ENCODE measurements at regions not wholly inside any gene's neighbourhood (a gene's known extent, or its start where the extent isn't known, plus 50 kb on each side); places are given as distances from the start of the nearest gene placed in this dataset.

- H3K27ac ChIP-seq (ENCODE audit: insufficient read length, low read depth, low read length) = no peak overlapping the region
- no peaks in the 10 kb centered on the region for H3K79me2 ChIP-seq (ENCODE audit: insufficient read depth, low read length)
- H3T11ph ChIP-seq (ENCODE audit: low read length) = no peak overlapping the region
- Mint-ChIP-seq H3K36me3 (ENCODE audit: insufficient read depth in 1 of 3, low read depth in 3 of 3) (no peaks in the 10 kb centered on the region), H3K27ac (no peak overlapping the region), H3K4me3 (no peak overlapping the region), H3K4me1 (peaks cover 5 to 10% of the 10 kb centered on the region in 2 experiments), H3K9me3 (no peaks in the 10 kb centered on the region), H3K27me3 (ENCODE audit: low read depth) (peaks cover 3% of the 10 kb centered on the region)
- no peak overlapping the region for H4K8ac ChIP-seq (replicated peaks; ENCODE audit: insufficient read length, low read depth, low read length)
- no peak overlapping the region for H2AFZ ChIP-seq (ENCODE audit: low read length)
- no peak overlapping the region for H3K4ac ChIP-seq (ENCODE audit: low read depth, low read length)
- H4K20me1 ChIP-seq (ENCODE audit: control insufficient read depth, insufficient read depth, insufficient read length) = no peaks in the 10 kb centered on the region
- no peaks in the 10 kb centered on the region for H3K27me3 ChIP-seq (ENCODE audit: insufficient read depth, low read length)
- no peak overlapping the region for H3K18ac ChIP-seq (ENCODE audit: insufficient read length, low read depth, low read length)
- no peak overlapping the region for H3K9ac ChIP-seq (ENCODE audit: extremely low read depth, insufficient read length, low read length)
- WGBS (ENCODE audit: extremely low coverage, insufficient read length, low lambda C conversion rate) = no CpG with 5 or more reads among the region's 3 CpGs
- H3K79me1 ChIP-seq (ENCODE audit: insufficient read depth, low read depth, low read length, poor library complexity, severe bottlenecking) = no peaks in the 10 kb centered on the region
- H2BK12ac ChIP-seq (ENCODE audit: insufficient read length, low read depth, low read length) = no peak overlapping the region
- TF ChIP-seq, protein P1, sequence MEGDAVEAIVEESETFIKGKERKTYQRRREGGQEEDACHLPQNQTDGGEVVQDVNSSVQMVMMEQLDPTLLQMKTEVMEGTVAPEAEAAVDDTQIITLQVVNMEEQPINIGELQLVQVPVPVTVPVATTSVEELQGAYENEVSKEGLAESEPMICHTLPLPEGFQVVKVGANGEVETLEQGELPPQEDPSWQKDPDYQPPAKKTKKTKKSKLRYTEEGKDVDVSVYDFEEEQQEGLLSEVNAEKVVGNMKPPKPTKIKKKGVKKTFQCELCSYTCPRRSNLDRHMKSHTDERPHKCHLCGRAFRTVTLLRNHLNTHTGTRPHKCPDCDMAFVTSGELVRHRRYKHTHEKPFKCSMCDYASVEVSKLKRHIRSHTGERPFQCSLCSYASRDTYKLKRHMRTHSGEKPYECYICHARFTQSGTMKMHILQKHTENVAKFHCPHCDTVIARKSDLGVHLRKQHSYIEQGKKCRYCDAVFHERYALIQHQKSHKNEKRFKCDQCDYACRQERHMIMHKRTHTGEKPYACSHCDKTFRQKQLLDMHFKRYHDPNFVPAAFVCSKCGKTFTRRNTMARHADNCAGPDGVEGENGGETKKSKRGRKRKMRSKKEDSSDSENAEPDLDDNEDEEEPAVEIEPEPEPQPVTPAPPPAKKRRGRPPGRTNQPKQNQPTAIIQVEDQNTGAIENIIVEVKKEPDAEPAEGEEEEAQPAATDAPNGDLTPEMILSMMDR (conservative IDR thresholded peaks at IDR 0.05) = no peak
- H3K4me2 ChIP-seq (ENCODE audit: insufficient read depth, insufficient read length, low read length) = no peak overlapping the region
- H4K5ac ChIP-seq (ENCODE audit: insufficient read length, low read depth, low read length) = no peak overlapping the region
- H2BK5ac ChIP-seq (ENCODE audit: insufficient read length, low read length) = no peak overlapping the region
- no peaks in the 10 kb centered on the region for H3K23me2 ChIP-seq (ENCODE audit: insufficient read length, low read depth, low read length, poor library complexity, severe bottlenecking)
- no peak overlapping the region for H3K23ac ChIP-seq (ENCODE audit: insufficient read length, low read depth, low read length)
- H2BK120ac ChIP-seq (ENCODE audit: low read depth, low read length, poor library complexity, severe bottlenecking) = no peak overlapping the region
- no peaks in the 10 kb centered on the region for H3K4me1 ChIP-seq (ENCODE audit: insufficient read depth, low read length)
- DNase-seq = no peak
- H2AK5ac ChIP-seq (ENCODE audit: insufficient read length, low read length) = no peak overlapping the region
- no peaks in the 10 kb centered on the region for H3K9me3 ChIP-seq (ENCODE audit: control insufficient read depth, low read depth, low read length)
- H2BK15ac ChIP-seq (ENCODE audit: low read depth, low read length) = no peak overlapping the region
- no peak overlapping the region for H2BK20ac ChIP-seq (ENCODE audit: low read depth, low read length, poor library complexity, severe bottlenecking)
- H3K56ac ChIP-seq (ENCODE audit: insufficient read length, low read depth, low read length) = no peak overlapping the region
- H3K14ac ChIP-seq (ENCODE audit: insufficient read depth, low read length) = no peak overlapping the region
- H4K91ac ChIP-seq (ENCODE audit: insufficient read length, low read depth, low read length) = no peak overlapping the region
Measured at GRCh38 chr10:124344931-124345330, 73.8 kb downstream of the OAT start.
